AG04449 (cell line): ENCODE measurements at regions not wholly inside any gene's neighbourhood (a gene's known extent, or its start where the extent isn't known, plus 50 kb on each side); places are given as distances from the start of the nearest gene placed in this dataset.

Experiments
- CTCF ChIA-PET: fragments of 350-600 bp; formaldehyde crosslinking; extraction: SDS; loops from one replicate; lab custom pipeline; 2021; ENCODE audit warnings: antibody characterized with exemption; lab: Yijun Ruan, JAX
- POLR2A ChIA-PET: fragments of 400-600, 350-600 bp; formaldehyde crosslinking; extraction: SDS; loops from one replicate; lab custom pipeline; 2020; ENCODE audit warnings: antibody characterized with exemption, inconsistent platforms; lab: Yijun Ruan, JAX
- DNase-seq: peaks from one replicate; pipeline ENCODE4 v3.0.0-alpha.2; 2010; ENCODE audit warnings: low read depth, low spot score
- H3K4me3 ChIP-seq: 2 replicates; pipeline ENCODE4 v1.5.1; 2011; ENCODE audit warnings: low read depth, mild to moderate bottlenecking, control low read depth, low read length
- TF ChIP-seq, protein P1 (sequence below): IDR thresholded peaks from one replicate; pipeline ENCODE4 v1.5.1; 2011; ENCODE audit warnings: mild to moderate bottlenecking, moderate library complexity, low read length, control low read depth, inconsistent platforms; ENCODE audit not compliant: insufficient read depth; ENCODE audit errors: missing control alignments

GRCh38 chr3:81432456-81432855, 329.0 kb downstream of the GBE1 start:
- POLR2A ChIA-PET, result no interaction called here

GRCh38 chr3:81426826-81427577, 334.4 kb downstream of the GBE1 start:
- H3K4me3 ChIP-seq, result no peak overlapping the region
- ChIA-PET CTCF (interaction anchor here (0.6 to 2.4 kb wide), 2 partner anchors 7 to 24 kb away, joined by 3 to 19 read pairs; no protein-coding TSS in a partner anchor), POLR2A (no interaction called here)
- TF ChIP-seq, protein P1, sequence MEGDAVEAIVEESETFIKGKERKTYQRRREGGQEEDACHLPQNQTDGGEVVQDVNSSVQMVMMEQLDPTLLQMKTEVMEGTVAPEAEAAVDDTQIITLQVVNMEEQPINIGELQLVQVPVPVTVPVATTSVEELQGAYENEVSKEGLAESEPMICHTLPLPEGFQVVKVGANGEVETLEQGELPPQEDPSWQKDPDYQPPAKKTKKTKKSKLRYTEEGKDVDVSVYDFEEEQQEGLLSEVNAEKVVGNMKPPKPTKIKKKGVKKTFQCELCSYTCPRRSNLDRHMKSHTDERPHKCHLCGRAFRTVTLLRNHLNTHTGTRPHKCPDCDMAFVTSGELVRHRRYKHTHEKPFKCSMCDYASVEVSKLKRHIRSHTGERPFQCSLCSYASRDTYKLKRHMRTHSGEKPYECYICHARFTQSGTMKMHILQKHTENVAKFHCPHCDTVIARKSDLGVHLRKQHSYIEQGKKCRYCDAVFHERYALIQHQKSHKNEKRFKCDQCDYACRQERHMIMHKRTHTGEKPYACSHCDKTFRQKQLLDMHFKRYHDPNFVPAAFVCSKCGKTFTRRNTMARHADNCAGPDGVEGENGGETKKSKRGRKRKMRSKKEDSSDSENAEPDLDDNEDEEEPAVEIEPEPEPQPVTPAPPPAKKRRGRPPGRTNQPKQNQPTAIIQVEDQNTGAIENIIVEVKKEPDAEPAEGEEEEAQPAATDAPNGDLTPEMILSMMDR, result no peak
- DNase-seq, result no peak

More at GRCh38 chr3:81432456-81432855, 329.0 kb downstream of the GBE1 start:
- CTCF ChIA-PET, result no interaction called here
- no peak overlapping the region for H3K4me3 ChIP-seq
- TF ChIP-seq, protein P1, result no peak
- no peak for DNase-seq

DNA sequence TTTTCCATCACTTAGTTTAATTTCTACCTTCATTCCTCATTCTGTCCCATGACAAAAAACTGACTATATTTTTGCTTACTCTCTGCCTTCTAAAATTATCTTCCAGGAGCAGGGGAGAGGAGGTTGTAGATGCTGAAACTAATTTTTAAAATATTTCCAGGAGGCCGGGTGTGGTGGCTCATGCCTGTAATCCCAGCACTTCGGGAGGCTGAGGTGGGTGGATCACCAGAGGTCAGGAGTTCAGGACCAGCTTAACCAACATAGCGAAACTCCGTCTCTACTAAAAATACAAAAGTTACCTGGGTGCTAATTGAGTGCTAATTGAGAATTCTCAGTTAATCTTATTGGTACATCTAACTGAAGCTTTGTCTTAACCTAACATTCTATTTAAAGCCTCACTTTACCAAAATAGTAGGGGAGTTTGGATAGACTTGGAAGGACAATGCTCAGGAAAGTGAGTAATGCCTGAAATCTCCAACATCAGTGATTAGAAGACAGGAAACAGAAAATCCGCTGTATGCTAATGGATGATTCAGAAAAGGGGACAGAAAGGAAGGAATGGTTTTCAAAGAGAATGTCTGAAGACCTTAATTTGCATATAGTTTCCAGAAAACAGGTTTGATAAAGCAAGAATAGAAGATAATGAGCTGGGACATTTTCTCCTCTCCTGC, 336.1 kb downstream of the GBE1 start:
- TF ChIP-seq, protein P1, result no peak
- H3K4me3 ChIP-seq, result no peak overlapping the region
- ChIA-PET CTCF (no interaction called here), POLR2A (no interaction called here)
- DNase-seq, result no peak

GRCh38 chr3:81419228-81419627, 342.2 kb downstream of the GBE1 start:
- CTCF ChIA-PET, result interaction anchor here (0.9 to 3.7 kb wide), 20 partner anchors 9 to 715 kb away, joined by 3 to 29 read pairs (median 4); no protein-coding TSS in a partner anchor
- TF ChIP-seq, protein P1, result peak; percentile 17
- no peak for DNase-seq
- no peak overlapping the region for H3K4me3 ChIP-seq
- POLR2A ChIA-PET, result no interaction called here

GRCh38 chr3:81416812-81417211, 344.6 kb downstream of the GBE1 start:
- no peak overlapping the region for H3K4me3 ChIP-seq
- POLR2A ChIA-PET, result no interaction called here
- TF ChIP-seq, protein P1, result no peak
- no peak for DNase-seq
- CTCF ChIA-PET, result no interaction called here

DNA sequence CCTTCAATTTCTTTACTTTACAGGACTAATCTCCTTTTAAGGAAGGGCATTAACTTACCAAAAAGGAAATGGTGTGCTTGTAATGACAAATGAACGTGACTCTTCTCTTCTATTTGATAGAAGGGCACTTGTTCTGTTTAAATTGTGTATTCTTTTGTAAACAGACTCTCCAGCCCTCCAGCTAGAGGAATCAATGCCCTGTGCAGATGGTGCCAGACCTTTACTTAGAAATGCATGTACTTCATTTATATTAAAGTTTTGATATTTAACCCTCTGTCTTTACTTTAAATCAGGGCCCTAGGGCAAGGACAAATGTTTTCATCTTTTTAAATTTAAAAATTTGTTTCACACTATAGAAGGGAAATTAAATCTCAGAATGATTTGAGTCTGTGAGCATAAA, 355.1 kb downstream of the GBE1 start:
- ChIA-PET CTCF (no interaction called here), POLR2A (no interaction called here)
- H3K4me3 ChIP-seq, result no peak overlapping the region
- DNase-seq, result no peak
- TF ChIP-seq, protein P1, result no peak
